Thymus (tissue), 11 donors: ENCODE measurements at regions not wholly inside any gene's neighbourhood (a gene's known extent, or its start where the extent isn't known, plus 50 kb on each side); places are given as distances from the start of the nearest gene placed in this dataset.

ENCODE experiments used
- DNase-seq, 9 donors: peaks; one replicate each; pipeline ENCODE4 v3.0.0-alpha.2; 2013; ENCODE audit warnings: low spot score in 9 of 9, low read depth in 6 of 9, missing footprints in 1 of 9
- H3K27ac ChIP-seq, 2 donors: one replicate each; pipeline ENCODE4 v1.5.1; 2013; ENCODE audit warnings: control low read depth in 1 of 2, low read depth in 1 of 2, low read length in 1 of 2, mild to moderate bottlenecking in 1 of 2, moderate library complexity in 1 of 2
- H3K27me3 ChIP-seq, 2 donors: one replicate each; pipeline ENCODE4 v1.5.1; 2013; ENCODE audit warnings: low read length in 1 of 2; ENCODE audit not compliant: control insufficient read depth in 2 of 2, insufficient read depth in 1 of 2
- H3K36me3 ChIP-seq, 2 donors: one replicate each; pipeline ENCODE4 v1.5.1; 2013; ENCODE audit warnings: low read length in 1 of 2, mild to moderate bottlenecking in 1 of 2, moderate library complexity in 1 of 2; ENCODE audit not compliant: control insufficient read depth in 2 of 2, insufficient read depth in 2 of 2
- H3K4me1 ChIP-seq, 2 donors: one replicate each; pipeline ENCODE4 v1.5.1; 2013; ENCODE audit warnings: low read length in 2 of 2; ENCODE audit not compliant: control insufficient read depth in 2 of 2, insufficient read depth in 2 of 2
- H3K4me3 ChIP-seq, 2 donors: one replicate each; pipeline ENCODE4 v1.5.1; 2013; ENCODE audit warnings: low read length in 2 of 2, control low read depth in 1 of 2, mild to moderate bottlenecking in 1 of 2
- H3K9me3 ChIP-seq, 2 donors: one replicate each; pipeline ENCODE4 v1.5.1; 2013; ENCODE audit warnings: low read length in 1 of 2, mild to moderate bottlenecking in 1 of 2; ENCODE audit not compliant: control insufficient read depth in 2 of 2, insufficient read depth in 1 of 2
- WGBS: extraction: QIAGEN DNeasy Blood & Tissue Kit; methylation state at CpG from one replicate; pipeline ENCODE4 v1.1.7; 2013; 5-methylcytosine and 5-hydroxymethylcytosine counted together
- donor health status: healthy.

GRCh38 chr10:104557966-104558365 lies 83.1 kb upstream of the SORCS3 start:
- Histone ChIP-seq H3K27ac (no peak overlapping the region), H3K4me1 (no peaks in the 10 kb centered on the region), H3K36me3 (no peaks in the 10 kb centered on the region), H3K9me3 (no peaks in the 10 kb centered on the region), H3K4me3 (no peak overlapping the region), H3K27me3 (no peaks in the 10 kb centered on the region)
- WGBS, result 90% methylated on average over 6 of the region's 6 CpGs
- no peak for DNase-seq

GRCh38 chr10:104559935-104560334 lies 81.2 kb upstream of the SORCS3 start:
- 86% methylated on average over 5 of the region's 5 CpGs for WGBS
- Histone ChIP-seq H3K4me1 (no peaks in the 10 kb centered on the region), H3K27me3 (no peaks in the 10 kb centered on the region), H3K36me3 (no peaks in the 10 kb centered on the region), H3K9me3 (no peaks in the 10 kb centered on the region), H3K27ac (no peak overlapping the region), H3K4me3 (no peak overlapping the region)
- DNase-seq, result no peak

GRCh38 chr10:104563051-104563450 lies 78.0 kb upstream of the SORCS3 start:
- no peaks in the 10 kb centered on the region for H3K9me3 ChIP-seq
- H3K27me3 ChIP-seq, result no peaks in the 10 kb centered on the region
- WGBS, result 96% methylated on average over 1 of the region's 1 CpG

GRCh38 chr10:104563548-104563947 lies 77.5 kb upstream of the SORCS3 start:
- no peaks in the 10 kb centered on the region for H3K27me3 ChIP-seq
- H3K36me3 ChIP-seq, result no peaks in the 10 kb centered on the region
- no peaks in the 10 kb centered on the region for H3K9me3 ChIP-seq
- no peaks in the 10 kb centered on the region for H3K4me1 ChIP-seq
- no peak overlapping the region for H3K27ac ChIP-seq
- H3K4me3 ChIP-seq, result no peak overlapping the region
- no peak for DNase-seq

More at GRCh38 chr10:104563051-104563450, 78.0 kb upstream of the SORCS3 start:
- Histone ChIP-seq H3K4me1 (no peaks in the 10 kb centered on the region), H3K27ac (no peak overlapping the region), H3K36me3 (no peaks in the 10 kb centered on the region), H3K4me3 (no peak overlapping the region)
- DNase-seq, result no peak

- Histone ChIP-seq H3K4me1 (no peaks in the 10 kb centered on the region), H3K27me3 (peaks cover 0 to 2% of the 10 kb centered on the region in 2 donors), H3K4me3 (no peak overlapping the region), H3K36me3 (no peaks in the 10 kb centered on the region), H3K9me3 (no peaks in the 10 kb centered on the region), H3K27ac (no peak overlapping the region)
- DNase-seq, result no peak
- 96% methylated on average over 1 of the region's 1 CpG for WGBS
Observed at GRCh38 chr10:104574427-104574826, 66.7 kb upstream of the SORCS3 start.

GRCh38 chr10:104574838-104575237 lies 66.3 kb upstream of the SORCS3 start:
- Histone ChIP-seq H3K4me3 (no peak overlapping the region), H3K27ac (no peak overlapping the region), H3K4me1 (no peaks in the 10 kb centered on the region), H3K9me3 (no peaks in the 10 kb centered on the region), H3K36me3 (no peaks in the 10 kb centered on the region), H3K27me3 (peaks cover 2 to 3% of the 10 kb centered on the region in 2 donors)
- no peak for DNase-seq

- WGBS, result 96% methylated on average over 5 of the region's 5 CpGs
- Histone ChIP-seq H3K27me3 (peaks cover 2 to 6% of the 10 kb centered on the region in 2 donors), H3K9me3 (no peaks in the 10 kb centered on the region), H3K4me1 (no peaks in the 10 kb centered on the region), H3K27ac (no peak overlapping the region), H3K36me3 (no peaks in the 10 kb centered on the region), H3K4me3 (no peak overlapping the region)
- DNase-seq, result no peak
Observed at GRCh38 chr10:104576611-104577010, 64.5 kb upstream of the SORCS3 start.

- Histone ChIP-seq H3K4me3 (no peak overlapping the region), H3K9me3 (no peaks in the 10 kb centered on the region), H3K27me3 (peaks cover 2 to 6% of the 10 kb centered on the region in 2 donors), H3K27ac (no peak overlapping the region), H3K4me1 (no peaks in the 10 kb centered on the region), H3K36me3 (no peaks in the 10 kb centered on the region)
- WGBS, result 76% methylated on average over 5 of the region's 5 CpGs
- DNase-seq, result no peak
Observed at GRCh38 chr10:104577163-104577562, 63.9 kb upstream of the SORCS3 start.

GRCh38 chr10:104577861-104578521 lies 63.1 kb upstream of the SORCS3 start:
- Histone ChIP-seq H3K27me3 (peaks cover 2 to 6% of the 10 kb centered on the region in 2 donors), H3K4me3 (no peak overlapping the region), H3K9me3 (no peaks in the 10 kb centered on the region), H3K36me3 (no peaks in the 10 kb centered on the region), H3K27ac (no peak overlapping the region), H3K4me1 (no peaks in the 10 kb centered on the region)
- no peak for DNase-seq
- 74% methylated on average over 12 of the region's 12 CpGs for WGBS
